Stimulated activated CD4-positive, alpha-beta T cell treated with anti-CD3 and anti-CD28 coated beads, Interleukin-4, amount 100 ng/mL, for 24 hours (primary cell): ENCODE measurements at regions not wholly inside any gene's neighbourhood (a gene's known extent, or its start where the extent isn't known, plus 50 kb on each side); places are given as distances from the start of the nearest gene placed in this dataset.

Experiments
- DNase-seq: peaks from one replicate; pipeline ENCODE4 v3.0.0-alpha.2; 2020

- DNase-seq: no peak
Measured at GRCh38 chr7:67698354-67698753, 701.7 kb downstream of the TYW1 start.

DNA sequence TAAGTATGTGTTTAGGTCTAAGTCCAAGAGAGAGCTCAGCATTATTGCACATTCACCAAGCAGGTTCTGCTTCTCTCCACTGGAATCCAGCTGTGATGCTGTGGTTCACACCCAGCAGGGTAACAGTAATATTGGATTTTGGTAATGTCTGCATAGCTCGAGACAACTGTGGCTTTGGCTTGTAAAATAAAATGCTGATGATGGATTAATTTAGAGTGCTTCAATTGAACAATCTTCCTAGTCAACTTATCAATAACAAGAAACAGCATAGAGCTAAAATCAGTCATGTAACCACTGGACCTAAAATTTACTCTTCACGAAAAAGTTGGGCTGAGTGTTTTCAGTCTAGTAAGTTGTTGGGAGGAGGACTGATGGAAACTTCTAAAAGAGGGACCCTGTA is 709.2 kb downstream of the TYW1 start:
- DNase-seq: no peak

- no peak for DNase-seq
Measured at GRCh38 chr7:67711706-67712105, 715.1 kb downstream of the TYW1 start.

DNA sequence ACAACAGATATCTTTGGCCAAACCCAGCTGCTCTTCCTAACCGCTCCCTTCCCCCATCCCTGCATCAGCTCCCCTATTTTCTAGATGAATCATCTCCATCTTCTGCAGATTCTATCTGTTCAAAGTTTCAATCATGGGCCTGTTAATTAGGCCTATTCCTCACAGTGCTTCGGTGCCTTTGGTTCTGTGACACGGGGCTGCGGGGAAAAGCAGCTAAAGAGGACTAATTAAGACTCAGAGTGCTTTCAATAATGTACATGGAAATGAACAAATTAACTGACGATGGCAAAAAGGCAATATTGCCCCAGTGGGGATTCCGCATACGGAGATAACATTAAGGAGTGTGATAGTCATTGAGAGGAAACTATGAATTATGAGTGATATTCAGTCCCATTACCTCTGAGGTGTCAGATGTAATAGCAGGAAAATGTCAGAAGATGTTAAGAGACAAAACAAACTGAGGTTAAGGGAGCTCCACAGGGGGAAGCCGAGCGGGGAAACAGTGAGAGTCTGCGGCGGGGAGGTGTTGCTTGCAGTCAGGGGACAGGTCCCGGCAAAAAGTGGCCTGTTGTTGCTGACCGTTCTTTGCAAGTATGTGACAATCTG is 716.9 kb downstream of the TYW1 start:
- DNase-seq: no peak

- DNase-seq: no peak
Measured at GRCh38 chr7:67716729-67717128, 720.1 kb downstream of the TYW1 start.

DNA sequence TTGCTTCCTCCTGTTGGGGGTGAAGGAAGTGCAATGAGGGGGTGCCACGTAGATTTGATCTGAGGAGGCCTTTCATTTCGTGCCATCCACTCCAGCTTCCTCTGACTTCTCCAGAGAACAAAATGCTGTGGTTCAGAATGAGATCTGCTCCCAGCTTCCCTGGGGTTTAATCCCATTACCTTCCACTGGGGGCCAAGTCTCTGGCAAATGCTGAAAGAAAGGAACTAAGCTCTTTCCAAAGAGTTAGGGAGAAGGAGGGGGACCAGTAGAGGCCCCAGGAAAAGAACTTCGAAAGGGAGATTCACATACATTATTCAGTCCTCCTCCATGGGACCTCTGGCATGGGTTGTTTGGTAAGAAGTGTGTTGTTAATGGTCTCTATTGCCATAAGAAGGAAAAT is 727.0 kb downstream of the TYW1 start:
- DNase-seq: no peak

DNA sequence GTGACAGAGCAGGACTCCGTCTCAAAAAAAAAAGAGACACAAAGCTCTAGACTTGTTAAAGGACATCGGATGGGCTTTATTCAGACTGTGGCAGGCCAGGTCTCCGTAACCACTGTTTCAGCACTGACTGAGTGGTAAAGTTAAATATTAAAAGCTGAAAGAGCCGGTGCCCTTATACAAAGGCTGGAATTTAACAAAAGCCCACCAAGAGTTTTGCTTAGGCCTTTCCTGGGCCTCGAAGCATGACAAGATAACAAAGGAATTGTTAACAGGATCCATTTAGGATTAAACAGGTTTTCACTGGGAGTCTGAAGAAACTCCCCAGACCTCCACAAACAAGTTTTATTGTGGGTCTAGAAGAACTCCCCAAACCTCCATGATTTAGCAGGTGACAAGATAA is 727.8 kb downstream of the TYW1 start:
- DNase-seq: no peak

DNA sequence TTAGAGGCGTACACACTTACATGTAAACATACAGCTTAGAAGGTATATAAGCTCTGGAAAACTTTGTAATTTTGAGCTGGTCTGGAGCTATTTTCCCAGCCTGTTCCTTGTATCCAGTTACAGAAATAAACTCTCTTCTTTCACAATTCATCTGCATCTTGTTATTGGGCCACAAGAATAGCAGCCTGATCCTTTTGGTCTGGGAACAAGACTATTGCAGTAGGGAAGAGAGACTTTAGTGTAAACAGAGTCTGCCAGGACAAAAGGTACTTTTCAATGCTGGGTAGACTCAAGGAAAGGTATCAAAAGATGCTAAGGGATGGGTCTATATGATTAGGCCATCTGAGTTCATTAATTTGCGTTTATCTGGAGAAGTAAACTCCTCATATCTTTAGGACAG is 728.3 kb downstream of the TYW1 start:
- no peak for DNase-seq

- DNase-seq: no peak
Measured at GRCh38 chr7:67725423-67725822, 728.8 kb downstream of the TYW1 start.

- no peak for DNase-seq
Measured at GRCh38 chr7:67729771-67730170, 733.1 kb downstream of the TYW1 start.

DNA sequence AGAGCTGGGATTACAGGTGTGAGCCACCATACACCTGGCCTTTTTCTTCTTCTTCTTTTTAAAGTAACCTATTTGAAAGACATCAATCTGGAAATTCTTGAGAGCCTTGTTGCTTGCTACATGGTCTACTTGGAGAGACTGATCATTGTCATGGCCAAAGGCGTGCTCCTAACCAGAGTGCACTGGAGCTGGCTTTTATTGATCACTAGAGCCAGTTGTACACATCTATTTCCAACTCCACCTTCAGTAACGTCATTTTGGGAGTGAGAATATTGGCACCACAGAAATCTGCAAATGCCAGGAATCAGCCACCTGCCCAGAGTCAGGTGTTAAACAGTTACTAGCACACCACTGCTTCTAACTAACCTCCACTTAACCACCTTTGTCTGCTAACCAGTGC is 735.1 kb downstream of the TYW1 start:
- DNase-seq: no peak

- DNase-seq: no peak
Measured at GRCh38 chr7:67732898-67733297, 736.3 kb downstream of the TYW1 start.

DNA sequence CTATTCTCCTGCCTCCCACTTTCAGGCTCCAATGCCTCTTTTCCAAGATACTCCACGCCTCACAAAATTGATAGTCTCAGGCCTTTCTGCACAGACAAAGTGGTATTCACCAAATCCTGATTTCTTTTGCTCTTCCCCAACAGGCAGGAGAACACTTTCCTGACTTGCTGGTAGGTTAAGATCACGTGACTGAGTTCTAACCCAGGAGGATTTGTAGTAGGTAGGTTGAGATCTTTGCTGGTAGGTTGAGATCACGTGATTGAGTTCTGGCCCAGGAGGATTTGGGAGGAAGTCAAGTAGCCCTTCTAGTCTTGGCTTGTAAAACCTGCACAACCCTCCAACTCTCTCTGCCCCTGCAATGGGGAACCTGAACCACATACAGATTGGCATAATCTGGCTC is 741.5 kb downstream of the TYW1 start:
- DNase-seq: no peak

GRCh38 chr7:67738958-67739357 is 742.3 kb downstream of the TYW1 start:
- DNase-seq: no peak

- DNase-seq: no peak
Measured at GRCh38 chr7:67743501-67743900, 746.9 kb downstream of the TYW1 start.

DNA sequence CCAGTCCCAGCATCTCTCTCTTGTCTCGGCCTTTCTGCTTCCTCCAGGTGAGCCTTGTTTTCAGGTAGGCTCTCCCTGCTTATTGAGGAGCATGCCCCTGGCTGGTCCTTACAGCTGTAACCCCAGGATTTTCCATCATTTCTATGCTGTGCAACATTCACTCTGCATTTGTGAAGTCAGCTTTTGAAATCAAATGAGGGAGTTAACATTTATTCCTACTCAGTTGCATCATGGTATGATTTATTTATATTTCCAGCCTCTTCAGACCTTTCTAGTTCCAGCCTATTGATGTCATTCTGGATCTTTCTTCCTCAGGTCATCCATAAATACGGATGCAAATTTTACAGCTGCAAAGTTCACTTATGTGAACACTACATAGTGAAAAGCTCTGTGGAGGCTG is 755.6 kb downstream of the TYW1 start:
- no peak for DNase-seq

GRCh38 chr7:67753891-67754290 is 757.3 kb downstream of the TYW1 start:
- no peak for DNase-seq

- DNase-seq: no peak
Measured at GRCh38 chr7:67754651-67755050, 758.0 kb downstream of the TYW1 start.

GRCh38 chr7:67758551-67758950 is 761.9 kb downstream of the TYW1 start:
- DNase-seq: no peak

GRCh38 chr7:67760971-67761370 is 764.3 kb downstream of the TYW1 start:
- no peak for DNase-seq

- DNase-seq: no peak
Measured at GRCh38 chr7:67762516-67762915, 765.9 kb downstream of the TYW1 start.

GRCh38 chr7:67764289-67764688 is 767.7 kb downstream of the TYW1 start:
- DNase-seq: no peak

GRCh38 chr7:67765481-67766175 is 769.0 kb downstream of the TYW1 start:
- DNase-seq: no peak

DNA sequence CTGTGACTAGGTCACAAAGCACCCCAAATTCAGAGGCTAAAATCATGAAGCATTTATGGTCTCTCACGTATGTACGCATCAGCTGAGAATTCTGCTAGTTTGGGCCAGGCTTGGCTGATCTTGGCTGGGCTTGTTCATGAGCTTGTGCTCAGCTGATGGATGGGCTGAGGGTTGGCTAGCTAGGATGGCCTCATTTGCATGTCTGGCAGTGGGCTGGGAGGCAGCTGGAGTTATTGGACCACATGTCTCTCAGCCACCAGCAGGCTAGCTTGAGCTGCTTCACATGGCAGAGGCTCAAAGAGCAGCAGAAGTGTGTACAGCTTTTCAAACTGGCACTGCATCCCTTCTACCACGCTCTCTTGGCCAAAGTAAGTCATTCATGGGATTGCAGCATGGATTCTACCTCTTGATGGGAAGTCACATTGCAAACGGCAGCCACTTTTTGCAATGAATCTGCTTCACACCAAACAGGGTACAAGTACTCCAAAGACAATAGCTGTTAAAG is 770.3 kb downstream of the TYW1 start:
- no peak for DNase-seq
